K562 (cell line): ENCODE measurements at regions not wholly inside any gene's neighbourhood (a gene's known extent, or its start where the extent isn't known, plus 50 kb on each side); places are given as distances from the start of the nearest gene placed in this dataset.

Source experiments
- ATAC-seq: fragments of 200-7000 bp; cut with Tn5 transposase; 3 replicates; pipeline ENCODE4 v1.9.1; 2020; ENCODE audit warnings: moderate library complexity
- BruUV-seq: library from RNA; stranded (reverse); fragments of 400-500 nt; replicated peaks from 2 replicates; lab custom pipeline; 2021; lab: Mats Ljungman, UMichigan
- CTCF ChIA-PET: fragments of 300-600 bp; formaldehyde crosslinking; extraction: SDS; loops from one replicate; lab custom pipeline; 2021; ENCODE audit warnings: low intra/inter-chr PET ratio; lab: Yijun Ruan, JAX
- POLR2A ChIA-PET: fragments of 300-600, 350-650 bp; sonication (Branson Sonifier 250); formaldehyde crosslinking; extraction: SDS; loops from one replicate; lab custom pipeline; 2021; ENCODE audit warnings: antibody characterized with exemption, inconsistent platforms; lab: Yijun Ruan, JAX
- DNase-seq, 4 experiments: peaks; one replicate each; pipeline versions ENCODE4 v3.0.0 to v3.0.0-alpha.2; 2011 to 2018; ENCODE audit warnings: low spot score in 3 of 4, mixed read lengths in 3 of 4; ENCODE audit errors: extremely low read depth in 1 of 4
- FAIRE-seq: peaks from 2 replicates; lab custom pipeline; 2011; peaks lifted over from hg19 to GRCh38; lab: Jason Lieb, UNC
- H2AFZ ChIP-seq: 2 replicates; pipeline ENCODE4 v1.6.0; 2011; ENCODE audit warnings: low read depth, low read length, control low read depth, inconsistent platforms
- H3K27ac ChIP-seq: fragments of 200-600 bp; 3 replicates; pipeline ENCODE4 v1.8.0; 2011; ENCODE audit warnings: low read depth, mild to moderate bottlenecking, control low read depth, inconsistent platforms, low read length, moderate library complexity, mixed read lengths; ENCODE audit errors: extremely low read depth
- H3K27me3 ChIP-seq, 2 experiments: fragments of 300-600 bp in 1 of 2; 2 replicates in 1 of 2; 3 replicates in 1 of 2; pipeline versions ENCODE4 v1.6.0 to v1.8.0; 2011; ENCODE audit warnings: inconsistent platforms in 2 of 2, low read length in 2 of 2, mild to moderate bottlenecking in 1 of 2, mixed read lengths in 1 of 2, moderate library complexity in 1 of 2; ENCODE audit not compliant: control insufficient read depth in 2 of 2, insufficient read depth in 2 of 2
- H3K36me3 ChIP-seq: fragments of 300-600 bp; 3 replicates; pipeline ENCODE4 v1.8.0; 2011; ENCODE audit warnings: mild to moderate bottlenecking, low read length, inconsistent platforms; ENCODE audit not compliant: control insufficient read depth, insufficient read depth
- H3K4me1 ChIP-seq, 2 experiments: fragments of 200-600 bp in 1 of 2; replicated peaks in 1 of 2; 2 replicates in 1 of 2; 3 replicates in 1 of 2; pipeline versions ENCODE4 v1.5.1 to v1.8.0; 2011; ENCODE audit warnings: inconsistent platforms in 2 of 2, low read length in 2 of 2, mild to moderate bottlenecking in 1 of 2, mixed read lengths in 1 of 2, moderate library complexity in 1 of 2; ENCODE audit not compliant: control insufficient read depth in 2 of 2, insufficient read depth in 2 of 2
- H3K4me2 ChIP-seq: 2 replicates; pipeline ENCODE4 v1.6.1; 2011; ENCODE audit warnings: low read length, control low read depth, inconsistent platforms, mixed read lengths; ENCODE audit not compliant: insufficient read depth
- H3K4me3 ChIP-seq: fragments of 200-600 bp; sonication (generic), shearing (Covaris generic); 2 replicates; pipeline ENCODE4 v1.5.1; 2016; ENCODE audit warnings: control low read depth, inconsistent platforms
- H3K79me2 ChIP-seq: fragments of 200-600 bp; 3 replicates; pipeline ENCODE4 v1.8.0; 2011; ENCODE audit warnings: low read length, inconsistent platforms; ENCODE audit not compliant: control insufficient read depth, insufficient read depth
- H3K9ac ChIP-seq, 2 experiments: 2 replicates each; pipeline versions ENCODE4 v1.6.0 to v1.6.1; 2011; ENCODE audit warnings: low read depth in 2 of 2, low read length in 2 of 2, control low read depth in 1 of 2, inconsistent platforms in 1 of 2, mild to moderate bottlenecking in 1 of 2, mixed read lengths in 1 of 2; ENCODE audit not compliant: insufficient read depth in 1 of 2
- H3K9me1 ChIP-seq: one replicate; pipeline ENCODE4 v1.6.0; 2011; ENCODE audit warnings: inconsistent platforms, mild to moderate bottlenecking, low read length, moderate library complexity; ENCODE audit not compliant: control insufficient read depth, insufficient read depth
- H3K9me3 ChIP-seq: replicated peaks from 2 replicates; pipeline ENCODE4 v1.5.1; 2011; ENCODE audit warnings: low read depth, low read length, inconsistent platforms; ENCODE audit not compliant: control insufficient read depth, insufficient read depth
- H4K20me1 ChIP-seq: replicated peaks from 2 replicates; pipeline ENCODE4 v1.6.1; 2011; ENCODE audit warnings: low read length, inconsistent platforms, mixed read lengths; ENCODE audit not compliant: control insufficient read depth, insufficient read depth
- CSDE1 ChIP-seq, 2 experiments: fragments of 450-650 bp; IDR thresholded peaks; 2 replicates each; pipeline ENCODE4 v1.6.1; 2016; ENCODE audit warnings: mild to moderate bottlenecking in 1 of 2
- KAT8 ChIP-seq: fragments of 450-650 bp; IDR thresholded peaks from 2 replicates; pipeline ENCODE4 v1.6.1; 2016; ENCODE audit warnings: low read depth, mild to moderate bottlenecking
- MTA1 ChIP-seq: fragments of 450-650 bp; IDR thresholded peaks from 2 replicates; pipeline ENCODE4 v1.6.1; 2017; ENCODE audit warnings: borderline replicate concordance
- MYBL2 ChIP-seq, 2 experiments: fragments of 450-650 bp in 1 of 2; sonication (generic) in 1 of 2; formaldehyde crosslinking in 1 of 2; IDR thresholded peaks; 2 replicates each; pipeline versions ENCODE4 v1.6.1 to v1.8.1; 2017 to 2022; ENCODE audit warnings: borderline replicate concordance in 1 of 2, inconsistent platforms in 1 of 2, low read depth in 1 of 2, mild to moderate bottlenecking in 1 of 2, missing genetic modification reagents in 1 of 2, moderate library complexity in 1 of 2
- MYNN ChIP-seq, 2 experiments: sonication (generic); formaldehyde crosslinking in 1 of 2; IDR thresholded peaks; 2 replicates each; pipeline versions ENCODE4 v1.5.0 to v1.6.1; 2016 to 2020; ENCODE audit warnings: antibody characterized with exemption in 1 of 2, missing genetic modification reagents in 1 of 2
- PML ChIP-seq: IDR thresholded peaks from 2 replicates; pipeline ENCODE4 v1.6.1; 2012; ENCODE audit warnings: low read length, inconsistent platforms
- RBFOX2 ChIP-seq: fragments of 200-400 bp; formaldehyde crosslinking; IDR thresholded peaks from 2 replicates; pipeline ENCODE4 v1.6.1; 2017; ENCODE audit warnings: low read depth, mild to moderate bottlenecking, low read length, moderate library complexity
- RBM34 ChIP-seq: fragments of 200-400 bp; formaldehyde crosslinking; IDR thresholded peaks from 2 replicates; pipeline ENCODE4 v1.6.1; 2018; ENCODE audit warnings: low read length, borderline replicate concordance; ENCODE audit not compliant: insufficient read depth
- RCOR1 ChIP-seq, 2 experiments: IDR thresholded peaks; 2 replicates each; pipeline ENCODE4 v1.6.1; 2012; ENCODE audit warnings: low read depth in 2 of 2, low read length in 2 of 2, borderline replicate concordance in 1 of 2, improper control_type of control experiment in 1 of 2
- SAFB2 ChIP-seq: fragments of 200-400 bp; formaldehyde crosslinking; IDR thresholded peaks from 2 replicates; pipeline ENCODE4 v1.6.1; 2018; ENCODE audit warnings: borderline replicate concordance, low read length, low read depth, moderate library complexity; ENCODE audit not compliant: severe bottlenecking
- SLC30A9 ChIP-seq: fragments of 250-450 bp; sonication (Bioruptor Pico); IDR thresholded peaks from 2 replicates; pipeline ENCODE4 v1.8.0; 2022; ENCODE audit warnings: mild to moderate bottlenecking, moderate library complexity
- SP1 ChIP-seq: sonication (generic); formaldehyde crosslinking; IDR thresholded peaks from 2 replicates; pipeline ENCODE4 v1.8.1; 2022; ENCODE audit warnings: mild to moderate bottlenecking, missing genetic modification reagents
- SRSF1 ChIP-seq: fragments of 200-400 bp; formaldehyde crosslinking; IDR thresholded peaks from 2 replicates; pipeline ENCODE4 v1.6.1; 2017; ENCODE audit warnings: mild to moderate bottlenecking, low read depth, low read length, moderate library complexity
- ZNF589 ChIP-seq: fragments of 200-800 bp; sonication (Bioruptor generic); IDR thresholded peaks from 2 replicates; pipeline ENCODE4 v1.6.1; 2016; ENCODE audit warnings: low read depth, missing genetic modification characterization, missing compliant biosample characterization
- ZNF695 ChIP-seq: fragments of 450-650 bp; formaldehyde crosslinking; IDR thresholded peaks from 2 replicates; pipeline ENCODE4 v1.4.0; 2020; ENCODE audit warnings: mild to moderate bottlenecking, moderate library complexity
- ZNF740 ChIP-seq, 3 experiments: fragments of 200-800 bp in 1 of 3; sonication (Bioruptor generic) in 1 of 3; sonication (generic) in 1 of 3; formaldehyde crosslinking in 1 of 3; IDR thresholded peaks; 2 replicates each; pipeline versions ENCODE4 v1.6.1 to v1.8.0; 2016 to 2022; ENCODE audit warnings: mild to moderate bottlenecking in 2 of 3, missing compliant biosample characterization in 2 of 3, missing genetic modification characterization in 2 of 3, missing genetic modification reagents in 1 of 3
- WGBS: fragments of 100-300 bp; shearing (Covaris generic); methylation state at CpG from one replicate; pipeline ENCODE4 v1.1.6; 2016; ENCODE audit warnings: low coverage, mixed read lengths; ENCODE audit not compliant: insufficient coverage; ENCODE audit errors: missing lambda C conversion rate; 5-methylcytosine and 5-hydroxymethylcytosine counted together
- in situ Hi-C: fragments of 300-500 bp; cut with MboI; formaldehyde crosslinking; loops from 4 replicates; pipeline ENCODE4 v1.15.0; 2018; ENCODE audit warnings: inconsistent platforms, mixed read lengths
- intact Hi-C: fragments of 100-400 bp; cut with micrococcal nuclease; formaldehyde crosslinking; loops from 2 replicates; pipeline ENCODE4 v1.14.2; 2022

- ATAC-seq (no peak), FAIRE-seq (no peak), DNase-seq (no peak)
- Histone ChIP-seq H3K36me3 (no peaks in the 10 kb centered on the region), H3K27me3 (no peaks in the 10 kb centered on the region), H3K4me3 (no peak overlapping the region), H2AFZ (no peak overlapping the region), H3K9ac (no peak overlapping the region), H3K79me2 (no peaks in the 10 kb centered on the region), H4K20me1 (no peaks in the 10 kb centered on the region), H3K9me1 (no peaks in the 10 kb centered on the region), H3K4me2 (no peak overlapping the region), H3K9me3 (no peaks in the 10 kb centered on the region), H3K4me1 (no peaks in the 10 kb centered on the region), H3K27ac (no peak overlapping the region)
- CTCF ChIA-PET, result no interaction called here
- POLR2A ChIA-PET, result no interaction called here
- in situ Hi-C loops (no loop called here), intact Hi-C loops (no loop called here)
- TF ChIP-seq ZNF740 (CRISPR knock-in tag; IDR thresholded peaks at IDR 0.05), result no peak
- no peak for TF ChIP-seq ZNF740 (tag; IDR thresholded peaks at IDR 0.05)
- TF ChIP-seq RBM34, result no peak
- no peak for TF ChIP-seq SP1 (CRISPR knock-in tag)
- no TSS peak for BruUV-seq
- under 1% methylated on average over 10 of the region's 10 CpGs for WGBS
Observed at GRCh38 chr3:145427355-145427754, 733.6 kb downstream of the PLOD2 start.

GRCh38 chr3:145429546-145429945 is 731.4 kb downstream of the PLOD2 start:
- ChIA-PET CTCF (no interaction called here), POLR2A (no interaction called here)
- BruUV-seq, result no TSS peak
- Histone ChIP-seq H3K4me3 (no peak overlapping the region), H3K9me3 (no peaks in the 10 kb centered on the region), H3K27ac (no peak overlapping the region), H3K79me2 (no peaks in the 10 kb centered on the region), H3K9ac (no peak overlapping the region), H3K4me1 (no peaks in the 10 kb centered on the region), H4K20me1 (no peaks in the 10 kb centered on the region), H2AFZ (no peak overlapping the region), H3K36me3 (no peaks in the 10 kb centered on the region), H3K9me1 (no peaks in the 10 kb centered on the region), H3K4me2 (no peak overlapping the region), H3K27me3 (no peaks in the 10 kb centered on the region)
- intact Hi-C loops (no loop called here), in situ Hi-C loops (no loop called here)
- ATAC-seq, result no peak
- no peak for DNase-seq
- no peak for TF ChIP-seq PML
- TF ChIP-seq ZNF695 (CRISPR knock-in tag), result no peak
- TF ChIP-seq SRSF1, result no peak
- TF ChIP-seq RCOR1 (IDR thresholded peaks at IDR 0.05; ENCODE audit: borderline replicate concordance in 1 of 2, low read depth in 2 of 2, low read length in 2 of 2), result no peak
- TF ChIP-seq RBFOX2, result no peak
- TF ChIP-seq MYBL2 (IDR thresholded peaks at IDR 0.05; ENCODE audit: low read depth), result no peak
- no peak for TF ChIP-seq MYBL2 (CRISPR knock-in tag; IDR thresholded peaks at IDR 0.05; ENCODE audit: borderline replicate concordance)
- no peak for TF ChIP-seq SP1 (CRISPR knock-in tag)
- TF ChIP-seq SAFB2, result no peak
- no peak for TF ChIP-seq SLC30A9 (CRISPR knock-in tag)
- TF ChIP-seq KAT8, result no peak
- no peak for TF ChIP-seq MTA1
- TF ChIP-seq MYNN (IDR thresholded peaks at IDR 0.05), result no peak
- TF ChIP-seq MYNN (CRISPR knock-in tag; IDR thresholded peaks at IDR 0.05), result no peak
- no peak for TF ChIP-seq CSDE1 (IDR thresholded peaks at IDR 0.05)
- no peak for TF ChIP-seq ZNF589 (CRISPR knock-in tag)
- WGBS, result 0% methylated on average over 2 of the region's 2 CpGs
- FAIRE-seq, result no peak
